GM21526 (cell line): ENCODE measurements at regions not wholly inside any gene's neighbourhood (a gene's known extent, or its start where the extent isn't known, plus 50 kb on each side); places are given as distances from the start of the nearest gene placed in this dataset.

Experiments used
- ATAC-seq: cut with Tn5 transposase; IDR thresholded peaks from one replicate; pipeline ENCODE4 v1.9.1; 2021; ENCODE audit warnings: moderate library complexity; ENCODE audit not compliant: unreplicated experiment, low FRiP score

DNA sequence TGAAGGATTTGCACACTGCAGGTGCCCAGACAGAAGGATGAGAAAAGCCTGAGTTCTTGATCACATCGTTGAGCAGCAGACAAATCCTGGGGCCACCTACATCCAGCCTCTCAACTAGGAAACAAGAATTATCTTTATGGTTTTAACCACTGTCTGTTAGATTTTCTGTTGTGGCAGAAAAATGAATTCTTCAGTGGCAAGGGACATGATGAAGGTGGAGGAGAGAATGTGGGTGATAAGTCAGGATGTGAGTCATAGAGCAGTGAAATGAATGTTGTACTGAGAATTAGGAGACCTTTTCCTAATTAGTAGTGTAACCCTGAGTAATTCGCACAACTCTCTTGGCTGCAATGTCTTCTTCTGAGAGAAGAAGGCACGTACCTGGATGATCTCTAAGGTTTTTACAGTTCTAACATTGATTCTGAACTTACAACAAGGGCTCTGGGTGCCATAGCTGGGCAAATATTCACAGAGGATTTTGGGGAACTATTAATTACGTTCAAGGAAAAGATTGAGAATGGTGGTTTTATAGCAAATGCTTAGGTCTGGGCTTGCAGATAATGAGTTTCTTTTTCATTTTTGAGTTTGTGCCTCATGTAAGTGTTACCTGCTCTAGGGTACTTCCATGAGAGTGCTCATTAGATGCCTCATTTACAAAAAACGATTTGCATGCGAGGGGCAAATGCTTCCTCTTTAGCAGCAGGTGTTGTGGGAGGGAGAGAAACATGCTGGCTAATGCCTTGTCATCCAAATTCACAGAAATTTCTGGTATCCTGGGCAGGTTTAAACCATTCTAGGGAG is 111.0 kb upstream of the KL start:
- no peak for ATAC-seq

DNA sequence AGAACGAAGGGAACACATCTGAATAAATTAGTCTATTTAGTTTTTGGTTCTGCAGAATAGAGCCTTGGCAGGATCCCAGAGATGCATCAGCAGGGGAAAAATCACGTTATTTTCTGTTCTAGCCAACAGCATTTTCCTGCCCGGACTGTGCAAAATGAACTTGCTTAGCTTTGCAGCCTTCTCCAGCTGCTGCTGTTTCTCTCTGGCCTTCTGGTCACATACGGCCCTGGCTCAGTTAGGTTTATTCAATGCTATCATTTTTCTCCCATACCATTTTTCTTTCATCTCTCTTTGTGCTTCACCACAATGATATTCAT is 110.4 kb upstream of the KL start:
- no peak for ATAC-seq

DNA sequence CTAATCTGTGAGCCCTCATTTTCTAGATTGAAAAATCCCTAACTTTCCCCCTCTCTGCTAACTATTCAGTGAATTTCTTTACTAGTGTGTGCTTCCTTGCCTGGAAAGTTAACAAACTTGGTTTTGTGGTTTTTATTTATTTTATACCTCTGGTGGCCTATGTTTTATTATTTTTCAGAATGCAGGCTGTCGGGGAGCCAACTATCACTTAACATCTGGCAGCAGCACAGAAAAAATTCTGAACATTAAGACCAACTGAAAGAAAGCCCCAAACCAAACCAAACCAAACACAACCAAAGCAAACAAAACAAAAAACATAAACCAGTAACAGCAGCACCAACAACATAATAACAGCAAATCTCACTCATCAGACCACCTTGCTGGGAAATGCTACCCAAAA is 109.0 kb upstream of the KL start:
- no peak for ATAC-seq

DNA sequence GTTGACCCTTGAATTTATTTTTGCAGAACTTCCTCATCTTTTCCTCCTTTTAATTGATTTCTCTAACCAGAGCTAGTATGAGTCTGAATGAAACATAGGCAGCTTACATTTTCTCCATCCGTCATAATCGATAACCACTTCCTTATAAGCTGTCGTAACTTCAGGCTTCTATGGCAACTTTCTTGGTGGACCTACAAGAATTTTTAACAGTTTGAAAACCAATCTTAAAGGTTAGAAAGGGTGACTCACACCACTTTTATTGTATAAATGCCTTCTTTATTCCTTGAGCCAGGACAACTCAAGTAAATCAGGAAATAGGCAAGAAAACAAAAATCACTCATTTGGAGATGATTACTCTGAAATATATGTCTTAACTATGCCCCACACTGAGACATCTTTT is 105.7 kb upstream of the KL start:
- no peak for ATAC-seq

DNA sequence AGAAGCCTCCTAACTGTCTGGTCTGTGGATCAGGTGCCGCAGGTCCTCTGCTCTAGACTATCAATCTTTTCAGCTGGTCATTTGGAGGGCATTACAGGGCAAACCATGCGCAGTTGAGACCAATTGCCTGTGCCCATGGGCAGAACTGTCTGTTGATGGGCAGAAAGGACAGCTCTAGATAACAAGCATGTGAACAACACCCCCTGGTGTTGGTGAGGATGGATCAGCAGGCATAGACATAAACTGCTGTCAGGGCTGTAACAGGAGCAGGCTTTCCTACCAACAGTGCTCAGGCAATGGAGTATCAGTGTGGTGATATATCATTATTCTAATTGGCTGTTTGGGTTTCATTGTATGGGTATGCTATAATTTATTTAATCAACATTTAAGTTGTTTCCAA is 104.7 kb upstream of the KL start:
- ATAC-seq = no peak

DNA sequence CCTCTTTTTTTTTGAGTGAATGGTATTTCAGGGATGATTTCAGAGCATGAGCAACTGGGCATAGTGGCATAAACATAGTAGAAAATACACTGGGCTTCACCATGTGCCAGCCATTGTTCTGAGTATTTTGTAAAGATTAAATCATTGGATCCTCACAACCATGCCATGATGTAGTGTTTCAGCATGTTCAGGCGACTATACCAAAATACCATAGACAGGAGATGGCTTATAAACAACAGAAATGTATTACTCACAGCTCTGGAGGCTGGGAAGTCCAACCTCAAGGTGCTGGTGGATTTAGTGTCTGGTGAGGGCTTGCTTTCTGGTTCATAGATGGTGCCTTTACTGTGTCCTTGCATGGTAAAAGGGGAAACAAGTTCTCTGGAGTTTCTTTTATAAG is 101.5 kb upstream of the KL start:
- ATAC-seq = no peak

DNA sequence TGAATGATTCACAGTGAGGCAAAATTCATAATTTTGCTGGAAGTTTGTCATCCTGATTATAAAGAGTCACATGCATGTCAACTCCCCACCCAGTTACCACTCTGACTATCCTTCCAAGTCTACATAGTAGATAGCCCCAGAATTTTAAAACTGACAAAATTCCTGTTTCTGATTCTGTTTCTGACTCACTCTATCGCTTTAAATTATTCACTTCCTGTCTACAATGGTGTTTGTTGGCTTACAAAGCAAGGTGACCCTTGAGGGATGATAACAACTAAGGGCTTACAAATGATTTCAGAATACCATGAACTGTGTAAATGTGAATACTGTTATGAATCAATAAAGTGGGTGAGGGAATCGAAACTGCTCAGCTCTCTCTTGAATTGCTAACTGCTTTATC is 98.7 kb upstream of the KL start:
- no peak for ATAC-seq

DNA sequence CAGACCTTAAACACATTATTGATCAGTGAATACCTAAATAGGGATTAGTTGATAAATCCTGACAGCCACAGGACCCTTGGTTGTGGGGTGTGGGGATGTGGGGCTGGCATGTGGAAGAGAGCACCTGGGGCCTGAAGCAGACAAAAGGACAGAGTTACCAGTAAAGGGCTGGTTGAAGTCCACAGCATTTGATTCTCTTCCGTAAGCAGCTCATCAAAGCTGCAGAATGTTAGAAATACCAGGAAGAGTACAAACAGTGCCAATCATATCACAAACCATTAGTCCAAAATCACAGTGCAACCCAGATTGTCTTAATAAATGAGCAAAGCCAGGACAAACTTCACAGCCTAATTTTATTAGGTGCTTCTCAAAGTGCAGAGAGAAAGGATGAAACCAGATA is 92.5 kb upstream of the KL start:
- no peak for ATAC-seq

DNA sequence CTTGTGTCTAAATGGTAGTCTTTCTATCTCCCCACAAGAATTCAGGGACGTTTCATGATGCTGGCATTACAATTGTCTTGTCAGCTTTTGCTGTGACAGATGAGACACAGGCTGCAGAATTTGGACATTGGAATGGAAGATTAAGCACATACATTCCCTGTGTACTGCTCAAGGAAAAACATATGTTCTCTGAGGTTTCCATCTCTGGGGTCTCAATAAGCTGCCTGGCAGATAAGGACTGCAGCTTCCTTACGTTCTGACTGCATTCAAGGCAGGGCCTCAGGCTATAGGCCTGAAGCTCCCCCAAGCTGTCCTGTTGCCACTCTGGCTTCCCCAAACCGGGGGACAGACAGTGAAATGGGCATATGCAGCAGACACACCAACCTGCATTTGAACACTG is 91.3 kb upstream of the KL start:
- no peak for ATAC-seq

DNA sequence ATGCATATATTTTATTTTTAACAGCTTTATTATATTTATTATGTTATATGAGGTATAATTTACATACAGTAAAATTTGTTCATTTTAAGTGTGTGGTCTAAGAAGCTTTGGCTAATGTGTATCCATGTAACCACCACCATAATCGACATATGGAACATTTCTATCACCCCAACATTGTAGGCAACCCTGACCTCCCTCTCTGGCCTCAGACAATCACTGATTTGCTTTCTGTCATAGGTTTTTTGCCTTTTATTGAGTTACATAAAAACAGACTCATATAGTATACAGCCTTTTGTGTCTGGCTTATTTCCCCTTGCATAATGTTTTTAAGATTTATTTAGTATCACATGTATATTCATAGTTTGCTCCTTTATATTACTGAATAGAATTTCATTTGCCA is 90.7 kb upstream of the KL start:
- no peak for ATAC-seq

DNA sequence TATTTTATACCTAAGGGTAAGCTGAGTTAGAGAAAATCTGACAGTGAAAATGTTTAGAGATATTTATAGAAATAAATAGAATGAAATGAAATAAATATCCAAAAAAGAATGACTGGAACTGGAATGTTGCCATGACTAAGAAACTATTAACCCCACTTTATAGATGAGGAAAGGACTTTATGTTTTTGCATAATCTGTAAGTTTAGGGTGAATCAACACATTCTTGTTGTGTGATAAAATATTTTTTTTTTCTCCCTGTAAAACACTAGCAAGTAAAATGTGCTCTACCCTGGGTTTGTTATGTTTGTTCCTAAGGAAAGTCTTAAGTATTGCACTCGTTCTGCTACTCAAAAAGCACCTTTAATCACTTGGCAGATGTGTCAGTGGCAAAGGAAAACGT is 83.8 kb upstream of the KL start:
- ATAC-seq = no peak

DNA sequence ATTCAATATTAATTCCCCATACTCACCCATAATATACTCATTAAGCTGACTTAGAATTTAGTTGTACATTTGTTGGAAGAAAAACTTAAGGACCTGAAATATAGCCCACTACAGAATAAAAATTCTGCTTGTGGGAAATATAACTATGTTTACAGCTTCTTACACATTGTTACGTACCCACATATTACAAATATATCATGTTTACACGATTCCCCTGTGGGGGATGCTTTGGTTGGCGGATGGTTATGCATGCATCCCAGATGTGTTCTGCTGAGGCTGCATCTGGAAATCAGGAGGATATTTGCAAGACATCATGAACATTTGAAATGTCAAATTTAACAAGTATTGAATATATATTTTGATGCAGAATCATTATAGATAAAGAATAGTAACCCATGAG is 79.5 kb upstream of the KL start:
- no peak for ATAC-seq

DNA sequence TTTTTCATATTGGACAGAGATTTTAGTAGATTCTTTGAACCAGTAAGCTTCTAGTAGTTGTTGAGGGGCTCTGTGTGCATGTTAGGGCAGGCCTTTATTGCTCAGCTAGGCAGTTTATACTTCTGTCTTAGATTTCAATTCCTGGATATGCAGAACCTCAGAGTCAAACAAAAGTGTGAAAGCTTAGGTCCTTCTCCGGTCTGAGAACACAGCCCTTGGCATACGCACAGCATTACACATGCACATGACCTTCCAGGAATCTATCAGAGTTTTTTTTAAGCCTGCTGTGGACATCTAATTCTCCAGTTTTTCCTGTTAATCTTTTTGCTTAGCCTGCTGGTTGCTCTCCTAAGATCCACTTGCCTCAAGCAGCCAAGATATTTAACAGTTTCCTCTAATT is 77.9 kb upstream of the KL start:
- ATAC-seq = no peak

DNA sequence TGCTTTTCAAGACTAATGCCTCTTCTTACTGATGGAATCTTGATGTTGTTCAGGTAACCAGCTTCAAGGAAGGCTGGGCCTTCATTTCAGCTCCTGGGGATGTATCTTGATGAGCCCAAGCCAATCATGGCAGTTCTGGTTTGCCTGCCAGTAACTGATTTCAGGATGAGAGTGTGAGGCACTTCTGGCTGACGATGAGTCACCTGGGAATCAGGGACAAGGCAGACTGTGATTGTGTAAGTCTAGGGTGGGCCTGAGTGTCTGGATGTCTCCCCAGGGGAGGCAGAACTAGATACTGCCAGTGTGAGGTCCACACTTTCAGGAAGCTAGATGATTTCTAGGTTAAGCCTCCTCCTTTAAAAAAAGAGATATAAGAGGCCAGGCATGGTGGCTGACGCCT is 77.3 kb upstream of the KL start:
- no peak for ATAC-seq

DNA sequence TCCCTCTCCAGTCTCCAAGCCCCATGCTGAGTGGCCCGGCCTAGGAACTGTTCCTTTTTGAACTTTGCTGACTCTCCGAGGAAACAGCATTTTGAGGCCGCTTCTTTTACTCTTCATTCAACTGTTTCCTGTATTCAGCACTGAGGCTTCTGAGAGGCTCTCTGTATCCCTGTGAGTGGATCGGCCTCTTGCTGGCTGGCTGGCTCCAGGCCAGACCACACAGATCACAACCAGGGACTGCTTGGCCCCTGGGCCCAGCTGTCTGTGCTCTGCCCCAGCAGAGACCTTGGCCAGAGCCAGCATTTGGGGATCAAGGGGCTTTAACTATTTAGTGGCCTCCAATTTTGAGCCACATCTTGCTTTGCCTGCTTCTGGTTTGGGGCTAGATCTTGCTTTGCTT is 75.6 kb upstream of the KL start:
- ATAC-seq = no peak

DNA sequence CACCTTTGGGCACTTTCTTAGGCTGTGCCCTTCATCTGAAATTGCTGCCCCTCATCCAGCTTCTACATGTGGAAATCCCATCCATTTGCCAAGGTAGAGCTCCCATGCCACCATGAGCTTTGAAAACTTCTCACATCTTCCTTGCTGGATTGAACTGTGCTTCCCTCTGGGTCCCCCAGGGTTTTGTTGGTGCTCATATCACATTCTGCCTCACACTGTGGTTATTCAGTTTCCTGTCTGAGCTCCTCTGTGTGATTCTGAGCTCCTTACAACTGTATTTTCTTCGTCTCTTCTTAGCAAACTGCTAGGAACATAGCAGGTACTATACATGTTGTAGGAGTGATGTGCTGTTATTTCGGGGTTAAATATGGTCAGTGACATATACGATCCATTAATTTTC is 74.9 kb upstream of the KL start:
- no peak for ATAC-seq

DNA sequence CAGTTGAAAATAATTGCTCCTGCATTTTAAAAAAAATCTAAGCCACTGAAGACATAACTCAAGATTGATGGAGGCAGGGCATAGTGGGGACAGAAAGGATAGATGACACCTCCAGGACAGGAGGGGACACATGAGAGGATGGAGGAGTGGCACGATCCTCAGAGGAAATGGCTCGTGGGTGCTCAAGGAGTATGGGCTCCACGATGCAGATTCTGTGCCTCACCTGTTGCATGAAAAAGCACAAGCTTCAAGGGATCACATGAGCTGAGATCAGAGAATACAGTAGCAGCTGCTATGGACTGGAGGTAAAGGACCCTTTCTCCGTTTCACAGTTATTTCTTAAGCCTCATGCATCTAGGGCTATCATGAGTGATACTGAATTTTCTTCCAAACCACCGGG is 69.7 kb upstream of the KL start:
- ATAC-seq = no peak

DNA sequence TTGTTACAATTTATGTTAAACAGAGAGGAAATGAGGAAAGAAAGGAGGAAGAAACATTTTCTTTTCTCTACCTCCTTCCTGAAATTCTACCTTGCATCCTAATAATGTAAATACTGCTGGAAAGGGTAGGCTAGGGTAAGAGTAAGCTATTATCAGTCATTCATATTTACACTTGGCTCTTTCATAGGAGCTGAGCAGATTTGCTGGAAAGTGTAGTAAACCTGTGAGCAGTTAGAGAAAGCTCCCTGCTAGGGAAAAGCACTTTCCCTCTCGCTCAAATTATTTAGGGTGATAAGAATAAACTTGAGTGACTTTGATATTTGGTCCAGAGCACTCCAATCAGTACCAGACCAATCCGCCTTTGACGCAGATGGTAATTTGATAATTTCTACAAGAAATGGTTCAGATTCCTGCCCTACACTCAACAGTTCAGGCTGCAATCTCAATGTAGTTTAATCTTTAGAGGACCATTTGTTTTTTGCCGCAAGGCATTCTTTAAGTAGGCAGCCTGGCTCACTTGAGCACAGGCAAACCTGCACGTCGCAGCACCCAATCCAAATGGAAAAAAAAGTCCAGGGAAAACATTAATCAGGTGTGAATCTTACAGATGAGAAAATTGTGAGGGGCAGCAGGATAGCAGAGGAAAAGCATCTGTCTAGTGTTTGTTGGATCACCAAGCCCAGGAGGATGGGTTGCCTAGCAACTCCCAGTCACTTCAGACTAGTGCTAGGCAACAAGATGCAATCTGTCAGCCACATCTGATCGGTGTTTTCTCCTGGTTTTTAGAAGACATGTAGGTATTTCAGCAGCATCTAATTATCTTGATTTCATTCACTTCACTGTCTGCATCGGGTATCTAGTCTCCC is 68.6 kb upstream of the KL start:
- no peak for ATAC-seq

DNA sequence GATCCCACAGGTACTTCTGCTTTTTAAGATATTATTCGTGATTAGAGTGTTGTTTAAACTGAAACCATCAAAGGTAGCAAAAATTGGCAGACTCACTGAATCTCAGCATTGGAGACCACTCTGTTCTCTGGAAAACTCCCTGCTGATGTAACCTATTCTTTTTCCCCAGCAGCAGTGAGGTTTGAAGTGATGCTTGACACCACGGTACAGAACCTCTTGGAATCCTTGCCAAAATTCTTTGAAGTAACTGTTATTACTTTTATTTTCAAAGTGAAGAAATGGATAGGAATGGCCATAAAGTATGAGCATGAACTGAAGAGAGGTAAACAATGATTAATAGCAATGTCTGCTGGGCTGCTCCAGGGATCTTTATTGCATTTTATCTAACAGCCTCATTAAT is 66.4 kb upstream of the KL start:
- ATAC-seq = no peak

DNA sequence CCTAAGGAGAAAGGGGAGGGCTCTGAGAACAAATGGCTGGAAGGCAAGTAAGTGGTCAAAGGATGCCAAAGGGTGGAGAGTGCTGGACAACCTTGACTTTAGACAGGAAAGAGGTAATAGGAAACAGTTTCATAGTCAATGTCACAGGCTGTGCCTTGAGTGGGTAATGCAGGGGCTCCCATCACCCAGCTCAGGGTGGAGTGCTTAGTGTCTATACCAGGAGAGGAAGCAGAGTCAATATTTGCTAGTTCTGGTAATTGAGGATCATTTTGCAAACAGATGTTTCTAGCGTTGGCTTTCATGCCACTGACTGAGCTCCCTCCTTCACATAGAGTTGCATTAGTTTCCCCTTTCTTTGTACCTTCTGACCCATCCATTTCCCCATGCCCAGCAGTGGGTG is 64.6 kb upstream of the KL start:
- no peak for ATAC-seq

DNA sequence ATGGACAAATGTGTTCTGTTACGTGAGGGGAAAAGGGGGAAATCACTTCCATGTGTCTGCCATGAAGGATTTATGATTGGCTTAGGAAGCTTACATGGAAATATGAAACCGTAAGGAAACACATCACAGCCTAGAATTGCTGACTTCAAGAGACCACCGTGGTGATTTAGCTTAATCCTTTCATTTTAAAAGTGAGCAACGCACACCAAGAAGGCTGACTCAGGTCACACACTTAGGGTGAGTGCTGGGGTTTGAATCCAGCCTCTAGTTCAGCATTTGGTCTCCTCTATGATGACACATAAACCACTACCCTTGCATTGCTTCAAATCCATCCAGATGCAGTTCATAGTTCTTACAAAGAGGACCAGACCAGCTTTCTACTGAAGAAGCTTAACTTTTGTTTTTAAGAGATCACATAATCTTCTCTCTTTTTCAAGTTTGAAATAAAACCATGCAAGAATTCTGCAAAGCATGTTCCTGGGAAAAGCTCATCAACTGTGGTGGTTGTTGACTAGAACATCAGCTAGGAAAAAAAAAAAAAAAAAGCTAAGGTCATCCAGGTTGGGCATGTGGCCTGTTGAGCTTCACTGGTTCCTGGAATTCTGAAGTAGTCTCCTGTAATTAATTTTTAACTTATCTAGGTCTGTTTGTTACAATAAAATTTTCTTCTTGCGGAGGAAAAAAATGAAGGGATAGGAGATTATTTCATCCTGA is 60.2 kb upstream of the KL start:
- ATAC-seq = no peak

DNA sequence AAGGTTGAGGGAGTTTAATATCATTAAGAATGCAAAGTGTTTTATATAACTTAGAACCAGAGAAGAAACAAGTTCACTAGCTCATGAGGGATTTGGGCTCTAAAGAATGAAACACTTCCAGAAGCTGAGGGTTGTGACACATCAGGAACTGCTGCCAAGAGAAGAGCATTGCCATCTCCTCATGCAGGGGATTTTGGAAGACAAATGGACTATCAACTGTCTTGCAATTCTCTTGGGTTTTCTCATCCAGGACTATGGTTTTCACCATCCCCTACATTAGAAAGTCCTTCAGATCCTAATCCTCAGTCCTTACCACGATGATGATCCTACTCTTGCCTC is 59.7 kb upstream of the KL start:
- no peak for ATAC-seq
